Trophoblast cell (in vitro differentiated cells and primary cell): ENCODE measurements at regions not wholly inside any gene's neighbourhood (a gene's known extent, or its start where the extent isn't known, plus 50 kb on each side); places are given as distances from the start of the nearest gene placed in this dataset.

Experiments used
- DNase-seq, 2 donors: peaks; one replicate each; pipeline ENCODE4 v3.0.0-alpha.2; 2016
- H2AFZ ChIP-seq: 2 replicates; pipeline ENCODE4 v1.6.1; 2013; ENCODE audit warnings: low read length, moderate library complexity, mild to moderate bottlenecking; ENCODE audit not compliant: insufficient read depth, poor library complexity
- H2AK5ac ChIP-seq: 2 replicates; pipeline ENCODE4 v1.6.1; 2013; ENCODE audit warnings: mild to moderate bottlenecking, low read length
- H2BK120ac ChIP-seq: 2 replicates; pipeline ENCODE4 v1.6.1; 2013; ENCODE audit warnings: low read length, mild to moderate bottlenecking, moderate library complexity; ENCODE audit not compliant: insufficient read depth, poor library complexity
- H2BK12ac ChIP-seq: 2 replicates; pipeline ENCODE4 v1.6.1; 2013; ENCODE audit warnings: mild to moderate bottlenecking, low read length, moderate library complexity
- H2BK5ac ChIP-seq: 2 replicates; pipeline ENCODE4 v1.6.1; 2013; ENCODE audit warnings: low read length, low read depth, moderate library complexity, mild to moderate bottlenecking; ENCODE audit not compliant: poor library complexity
- H3K14ac ChIP-seq: 2 replicates; pipeline ENCODE4 v1.6.1; 2013; ENCODE audit warnings: mild to moderate bottlenecking, low read length
- H3K18ac ChIP-seq: 2 replicates; pipeline ENCODE4 v1.6.1; 2013; ENCODE audit warnings: mild to moderate bottlenecking, low read length
- H3K23ac ChIP-seq: 2 replicates; pipeline ENCODE4 v1.6.1; 2013; ENCODE audit warnings: low read length
- H3K27ac ChIP-seq: 2 replicates; pipeline ENCODE4 v1.5.1; 2013; ENCODE audit warnings: low read depth, mild to moderate bottlenecking, inconsistent platforms, low read length, moderate library complexity
- H3K27me3 ChIP-seq: 2 replicates; pipeline ENCODE4 v1.6.1; 2013; ENCODE audit warnings: inconsistent platforms, mild to moderate bottlenecking, low read length, moderate library complexity; ENCODE audit not compliant: insufficient read depth
- H3K36me3 ChIP-seq, 2 experiments: 1 replicate in 1 of 2; 2 replicates in 1 of 2; pipeline ENCODE4 v1.6.1; 2013; ENCODE audit warnings: low read length in 2 of 2, mild to moderate bottlenecking in 2 of 2, moderate library complexity in 1 of 2; ENCODE audit not compliant: insufficient read depth in 2 of 2, control insufficient read depth in 1 of 2
- H3K4ac ChIP-seq: 2 replicates; pipeline ENCODE4 v1.6.1; 2013; ENCODE audit warnings: low read depth, mild to moderate bottlenecking, low read length, moderate library complexity
- H3K4me1 ChIP-seq, 2 experiments: 1 replicate in 1 of 2; 2 replicates in 1 of 2; pipeline ENCODE4 v1.6.1; 2013; ENCODE audit warnings: low read length in 2 of 2, mild to moderate bottlenecking in 2 of 2, moderate library complexity in 1 of 2; ENCODE audit not compliant: insufficient read depth in 2 of 2, control insufficient read depth in 1 of 2
- H3K4me2 ChIP-seq: 2 replicates; pipeline ENCODE4 v1.6.1; 2013; ENCODE audit warnings: inconsistent platforms, mild to moderate bottlenecking, low read length, moderate library complexity
- H3K4me3 ChIP-seq: 2 replicates; pipeline ENCODE4 v1.5.1; 2013; ENCODE audit warnings: mild to moderate bottlenecking, low read depth, low read length, inconsistent platforms
- H3K79me1 ChIP-seq: one replicate; pipeline ENCODE4 v1.6.1; 2013; ENCODE audit warnings: low read length
- H3K79me2 ChIP-seq: 2 replicates; pipeline ENCODE4 v1.6.1; 2013; ENCODE audit warnings: low read length, mild to moderate bottlenecking; ENCODE audit not compliant: control insufficient read depth, insufficient read depth, poor library complexity
- H3K9ac ChIP-seq: 2 replicates; pipeline ENCODE4 v1.6.1; 2013; ENCODE audit warnings: mild to moderate bottlenecking, low read length
- H3K9me3 ChIP-seq: 2 replicates; pipeline ENCODE4 v1.6.1; 2013; ENCODE audit warnings: low read depth, mild to moderate bottlenecking, control low read depth, inconsistent platforms, low read length; ENCODE audit not compliant: insufficient read depth
- H4K12ac ChIP-seq: 2 replicates; pipeline ENCODE4 v1.6.1; 2013; ENCODE audit warnings: low read depth, mild to moderate bottlenecking, low read length, moderate library complexity
- H4K8ac ChIP-seq: 2 replicates; pipeline ENCODE4 v1.6.1; 2013; ENCODE audit warnings: low read depth, mild to moderate bottlenecking, low read length, moderate library complexity
- H4K91ac ChIP-seq: one replicate; pipeline ENCODE4 v1.6.1; 2013; ENCODE audit warnings: low read depth, mild to moderate bottlenecking, low read length, moderate library complexity
- WGBS: extraction: QIAGEN DNeasy Blood & Tissue Kit; methylation state at CpG from one replicate; pipeline ENCODE4 v1.1.7; 2013; ENCODE audit warnings: missing lambda C conversion rate; ENCODE audit not compliant: insufficient read length, insufficient coverage; ENCODE audit errors: extremely low coverage; 5-methylcytosine and 5-hydroxymethylcytosine counted together

DNA sequence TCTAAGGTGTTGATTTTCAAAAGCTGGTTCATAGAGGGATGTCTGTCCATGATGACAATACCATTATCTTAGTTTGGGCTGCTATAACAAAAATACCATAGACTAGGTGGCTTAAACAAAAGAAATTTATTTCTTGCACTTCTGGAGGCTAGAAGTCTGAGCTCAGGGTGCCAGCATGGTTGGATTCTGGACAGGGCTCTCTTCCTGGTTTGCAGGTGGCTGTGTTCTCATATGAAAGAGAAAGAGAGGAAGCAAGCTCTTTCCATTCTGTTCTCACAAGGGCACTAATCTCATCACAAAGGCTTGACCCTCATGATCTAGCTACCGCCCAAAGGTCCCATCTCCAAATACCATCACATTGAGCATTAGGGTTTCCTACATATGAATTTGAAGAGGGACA lies 144.5 kb upstream of the SLC24A3 start:
- WGBS: no CpG with 5 or more reads among the region's 1 CpG
- no peak overlapping the region for H3K23ac ChIP-seq
- no peaks in the 10 kb centered on the region for H3K36me3 ChIP-seq
- H3K4me2 ChIP-seq: no peak overlapping the region
- H2AK5ac ChIP-seq: no peak overlapping the region
- peaks cover 12% of the 10 kb centered on the region for H3K9me3 ChIP-seq
- H3K4ac ChIP-seq: no peak overlapping the region
- no peak overlapping the region for H2AFZ ChIP-seq
- no peak overlapping the region for H3K27ac ChIP-seq
- no peak overlapping the region for H3K9ac ChIP-seq
- H3K4me3 ChIP-seq: no peak overlapping the region
- no peaks in the 10 kb centered on the region for H3K4me1 ChIP-seq
- no peaks in the 10 kb centered on the region for H3K79me2 ChIP-seq
- H4K12ac ChIP-seq: no peak overlapping the region
- H2BK12ac ChIP-seq: no peak overlapping the region
- H3K27me3 ChIP-seq: no peaks in the 10 kb centered on the region
- no peak overlapping the region for H2BK120ac ChIP-seq
- no peak overlapping the region for H4K91ac ChIP-seq
- no peak overlapping the region for H4K8ac ChIP-seq
- H2BK5ac ChIP-seq: no peak overlapping the region
- H3K18ac ChIP-seq: no peak overlapping the region
- H3K14ac ChIP-seq: no peak overlapping the region
- H3K79me1 ChIP-seq: no peaks in the 10 kb centered on the region
- DNase-seq: no peak

- Histone ChIP-seq H3K36me3 (no peaks in the 10 kb centered on the region), H3K4me2 (no peak overlapping the region), H2BK12ac (no peak overlapping the region), H3K4me1 (no peaks in the 10 kb centered on the region), H3K9ac (no peak overlapping the region), H2BK5ac (no peak overlapping the region), H3K4me3 (no peak overlapping the region), H3K18ac (no peak overlapping the region), H2AFZ (no peak overlapping the region), H2BK120ac (no peak overlapping the region), H4K91ac (no peak overlapping the region), H3K27ac (no peak overlapping the region), H3K79me1 (no peaks in the 10 kb centered on the region), H4K12ac (no peak overlapping the region), H3K27me3 (no peaks in the 10 kb centered on the region), H4K8ac (no peak overlapping the region), H3K4ac (no peak overlapping the region), H3K79me2 (no peaks in the 10 kb centered on the region), H2AK5ac (no peak overlapping the region), H3K14ac (no peak overlapping the region), H3K23ac (no peak overlapping the region), H3K9me3 (peaks cover 8% of the 10 kb centered on the region)
- DNase-seq: no peak
- WGBS: no CpG with 5 or more reads among the region's 6 CpGs
Measured at GRCh38 chr20:19070026-19070425, 142.4 kb upstream of the SLC24A3 start.

GRCh38 chr20:19070681-19071445 lies 141.6 kb upstream of the SLC24A3 start:
- no CpG with 5 or more reads among the region's 3 CpGs for WGBS

DNA sequence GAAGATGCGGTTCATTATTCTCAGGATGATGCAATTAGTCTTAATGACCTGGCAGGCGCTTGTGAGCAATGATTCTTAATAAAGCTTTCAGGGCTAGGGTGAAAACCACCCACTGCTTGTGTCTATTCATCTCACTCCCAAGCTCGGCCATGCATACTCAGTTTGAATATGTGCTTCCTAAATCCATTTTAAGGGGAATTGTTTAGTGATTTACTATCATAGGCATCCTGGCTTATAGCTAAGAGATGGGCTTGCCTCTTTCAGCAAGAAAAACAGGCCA lies 141.1 kb upstream of the SLC24A3 start:
- Histone ChIP-seq H2AK5ac (no peak overlapping the region), H3K27ac (no peak overlapping the region), H3K14ac (no peak overlapping the region), H3K36me3 (no peaks in the 10 kb centered on the region), H3K18ac (no peak overlapping the region), H3K9ac (no peak overlapping the region), H3K23ac (no peak overlapping the region), H3K4me2 (no peak overlapping the region), H4K12ac (no peak overlapping the region), H3K4ac (no peak overlapping the region), H2BK5ac (no peak overlapping the region), H4K8ac (no peak overlapping the region), H3K79me2 (no peaks in the 10 kb centered on the region), H2BK120ac (no peak overlapping the region), H3K4me1 (peaks cover 0 to 2% of the 10 kb centered on the region in 2 experiments), H2BK12ac (no peak overlapping the region), H3K4me3 (no peak overlapping the region), H3K79me1 (no peaks in the 10 kb centered on the region), H2AFZ (no peak overlapping the region), H4K91ac (no peak overlapping the region), H3K9me3 (peaks cover 4% of the 10 kb centered on the region), H3K27me3 (no peaks in the 10 kb centered on the region)
- DNase-seq: no peak
- WGBS: no CpG with 5 or more reads among the region's 3 CpGs

More at GRCh38 chr20:19070681-19071445, 141.6 kb upstream of the SLC24A3 start:
- Histone ChIP-seq H2BK5ac (no peak overlapping the region), H3K4ac (no peak overlapping the region), H3K4me2 (no peak overlapping the region), H2AFZ (no peak overlapping the region), H3K36me3 (no peaks in the 10 kb centered on the region), H3K27me3 (no peaks in the 10 kb centered on the region), H3K23ac (no peak overlapping the region), H2BK120ac (no peak overlapping the region), H3K18ac (no peak overlapping the region), H4K8ac (no peak overlapping the region), H3K9ac (no peak overlapping the region), H3K9me3 (peaks cover 4% of the 10 kb centered on the region), H2BK12ac (no peak overlapping the region), H3K79me2 (no peaks in the 10 kb centered on the region), H4K91ac (no peak overlapping the region), H3K79me1 (no peaks in the 10 kb centered on the region), H4K12ac (no peak overlapping the region), H3K4me1 (peaks cover 0 to 2% of the 10 kb centered on the region in 2 experiments), H3K14ac (no peak overlapping the region), H3K4me3 (no peak overlapping the region), H3K27ac (no peak overlapping the region), H2AK5ac (no peak overlapping the region)
- DNase-seq: no peak
